Subcutaneous abdominal adipose tissue (tissue), 5 donors: ENCODE measurements at regions not wholly inside any gene's neighbourhood (a gene's known extent, or its start where the extent isn't known, plus 50 kb on each side); places are given as distances from the start of the nearest gene placed in this dataset.
"Not testable (repeated sequence)": the region's sequence is repeated elsewhere in the genome, so short reads cannot be mapped to it uniquely, and the experiment has no call there.

ENCODE experiments used
- H3K27ac ChIP-seq: one replicate; pipeline ENCODE4 v1.7.0; 2013; ENCODE audit warnings: low read depth, mild to moderate bottlenecking, inconsistent platforms, low read length, moderate library complexity
- H3K27me3 ChIP-seq, 5 donors: one replicate each; pipeline ENCODE4 v1.7.0; 2013; ENCODE audit warnings: low read length in 5 of 5, inconsistent platforms in 1 of 5; ENCODE audit not compliant: control insufficient read depth in 5 of 5, insufficient read depth in 4 of 5
- H3K36me3 ChIP-seq, 5 donors: one replicate each; pipeline ENCODE4 v1.7.0; 2013; ENCODE audit warnings: low read length in 5 of 5; ENCODE audit not compliant: control insufficient read depth in 5 of 5, insufficient read depth in 5 of 5
- H3K4me1 ChIP-seq, 5 donors: one replicate each; pipeline ENCODE4 v1.7.0; 2013; ENCODE audit warnings: low read length in 5 of 5, mild to moderate bottlenecking in 3 of 5, moderate library complexity in 1 of 5; ENCODE audit not compliant: control insufficient read depth in 5 of 5, insufficient read depth in 5 of 5
- H3K4me3 ChIP-seq, 5 donors: one replicate each; pipeline ENCODE4 v1.7.0; 2013; ENCODE audit warnings: low read length in 5 of 5, low read depth in 1 of 5
- H3K9ac ChIP-seq, 5 donors: one replicate each; pipeline ENCODE4 v1.7.0; 2013; ENCODE audit warnings: low read length in 5 of 5, mild to moderate bottlenecking in 4 of 5, moderate library complexity in 3 of 5
- H3K9me3 ChIP-seq, 5 donors: one replicate each; pipeline ENCODE4 v1.7.0; 2013; ENCODE audit warnings: low read length in 5 of 5; ENCODE audit not compliant: control insufficient read depth in 5 of 5
- donor health status: healthy.
- donor health status: healthy.
- donor health status: healthy.
- donor health status: healthy.
- donor health status: healthy.

DNA sequence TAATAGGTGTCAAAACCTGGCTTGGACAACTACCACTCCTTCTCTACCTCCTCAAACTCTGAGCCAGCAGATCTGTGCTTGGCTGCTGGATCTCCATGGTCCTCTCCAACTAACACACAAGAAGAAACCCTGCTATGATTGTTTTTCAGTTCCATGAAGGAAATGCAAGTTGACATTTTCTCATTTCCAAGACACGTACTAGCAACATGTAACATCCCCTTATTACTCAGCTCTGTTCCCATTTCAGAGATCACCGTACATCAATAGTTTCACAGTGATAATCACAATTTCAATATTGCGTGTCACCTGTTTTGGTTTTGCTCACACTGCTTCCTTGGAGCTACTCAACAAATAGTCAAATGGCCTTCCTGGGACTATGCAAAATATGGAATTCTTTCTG lies 544.6 kb upstream of the DEFB115 start:
- not testable (repeated sequence) for H3K9me3 ChIP-seq, H3K9ac ChIP-seq, H3K27ac ChIP-seq, H3K27me3 ChIP-seq, H3K4me1 ChIP-seq, H3K4me3 ChIP-seq, H3K36me3 ChIP-seq

- H3K4me3 ChIP-seq, result not testable (repeated sequence)
Measured at GRCh38 chr20:30719415-30720199, 537.9 kb upstream of the DEFB115 start.

DNA sequence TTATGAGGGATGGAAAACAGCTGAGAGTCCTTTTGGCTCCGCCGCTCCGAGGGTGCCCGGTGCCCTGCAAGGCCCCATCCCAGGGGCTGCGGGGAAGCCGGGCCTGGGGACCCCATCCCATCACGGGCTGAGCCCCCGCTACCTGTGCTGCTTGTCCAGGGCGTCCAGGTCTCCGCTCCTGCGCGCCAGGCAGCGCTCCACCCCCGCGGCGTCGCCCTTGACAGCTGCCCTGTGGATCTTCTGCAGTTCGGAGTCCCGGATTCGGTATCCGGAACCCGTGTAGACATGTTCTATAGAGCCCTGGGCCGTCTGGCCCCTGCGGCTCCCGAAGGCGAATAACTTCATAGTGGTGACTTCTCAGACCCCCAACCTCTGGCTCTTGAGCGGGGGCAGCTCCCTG lies 534.0 kb upstream of the DEFB115 start:
- not testable (repeated sequence) for H3K36me3 ChIP-seq, H3K27ac ChIP-seq, H3K4me1 ChIP-seq, H3K9me3 ChIP-seq, H3K9ac ChIP-seq, H3K27me3 ChIP-seq
- H3K4me3 ChIP-seq, result peak overlapping the region in 2 of 5 donors; percentile 40 to 43

More at GRCh38 chr20:30719415-30720199, 537.9 kb upstream of the DEFB115 start:
- not testable (repeated sequence) for H3K9ac ChIP-seq, H3K4me1 ChIP-seq, H3K9me3 ChIP-seq, H3K27me3 ChIP-seq, H3K36me3 ChIP-seq, H3K27ac ChIP-seq

GRCh38 chr20:30723934-30724687 lies 533.4 kb upstream of the DEFB115 start:
- H3K27ac ChIP-seq, H3K9ac ChIP-seq, H3K4me1 ChIP-seq, H3K36me3 ChIP-seq, H3K9me3 ChIP-seq, H3K27me3 ChIP-seq: not testable (repeated sequence)
- peak overlapping the region in 3 of 5 donors; percentile 16 to 43 (median 40) for H3K4me3 ChIP-seq

DNA sequence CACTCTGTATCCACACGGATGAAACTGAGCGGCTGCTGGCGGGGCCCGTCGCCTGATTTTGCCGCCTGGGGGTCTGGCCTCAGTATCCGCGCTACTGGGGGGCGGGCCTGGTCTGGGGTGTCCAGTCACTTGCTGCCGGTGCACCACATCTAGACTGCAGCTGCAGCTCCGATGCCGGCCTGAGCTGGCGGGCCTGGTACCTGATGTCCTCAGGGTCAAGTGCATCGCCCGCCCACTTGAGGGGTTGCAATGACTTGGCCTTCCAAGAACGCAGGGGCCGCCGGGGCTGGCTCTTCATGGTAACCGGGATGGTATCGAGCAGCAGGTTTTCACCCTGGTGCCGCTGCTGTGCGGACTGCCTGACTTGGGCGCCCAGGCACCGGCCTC lies 532.8 kb upstream of the DEFB115 start:
- H3K27ac ChIP-seq, H3K4me3 ChIP-seq, H3K4me1 ChIP-seq, H3K36me3 ChIP-seq, H3K27me3 ChIP-seq, H3K9ac ChIP-seq, H3K9me3 ChIP-seq: not testable (repeated sequence)

- H3K9ac ChIP-seq, H3K27me3 ChIP-seq, H3K4me1 ChIP-seq, H3K9me3 ChIP-seq, H3K4me3 ChIP-seq, H3K36me3 ChIP-seq, H3K27ac ChIP-seq: not testable (repeated sequence)
Measured at GRCh38 chr20:30725188-30725587, 532.3 kb upstream of the DEFB115 start.

DNA sequence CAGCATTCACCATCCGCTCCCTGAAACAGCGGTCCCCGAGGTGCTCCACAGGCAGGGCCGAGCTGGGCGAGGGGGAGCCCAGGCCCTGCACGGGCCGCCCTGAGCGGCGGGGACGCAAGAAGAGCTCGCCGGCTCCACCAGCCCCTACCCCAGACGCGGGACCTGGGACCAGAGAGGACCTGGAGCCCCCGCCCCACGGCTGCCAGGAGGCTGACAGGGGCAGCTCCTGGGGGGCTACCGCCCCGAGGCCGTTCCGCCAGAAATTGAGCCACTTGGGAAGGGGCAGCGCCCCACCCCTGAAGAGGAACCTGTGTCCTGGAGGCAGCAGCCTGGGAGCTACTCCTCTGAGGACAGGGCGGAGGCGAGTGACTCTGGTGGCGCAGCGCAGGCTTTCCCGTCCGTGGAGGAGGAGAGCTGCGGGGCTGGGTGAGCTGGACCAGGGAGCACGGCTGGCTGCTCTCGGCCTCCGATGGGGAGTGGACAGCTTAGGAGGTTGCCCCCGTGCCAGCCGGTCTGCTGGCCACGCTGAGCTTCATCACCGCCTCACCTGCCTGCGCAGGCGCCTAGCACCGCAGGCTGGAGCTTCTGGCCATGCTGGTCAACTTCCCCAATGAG lies 529.1 kb upstream of the DEFB115 start:
- not testable (repeated sequence) for H3K9me3 ChIP-seq, H3K36me3 ChIP-seq, H3K4me1 ChIP-seq, H3K4me3 ChIP-seq, H3K27ac ChIP-seq, H3K9ac ChIP-seq, H3K27me3 ChIP-seq
